A673 (cell line): ENCODE measurements at regions not wholly inside any gene's neighbourhood (a gene's known extent, or its start where the extent isn't known, plus 50 kb on each side); places are given as distances from the start of the nearest gene placed in this dataset.

ENCODE experiments used
- EZH2 ChIP-seq: fragments of 200-600 bp; sonication (generic); IDR thresholded peaks from 2 replicates; pipeline ENCODE4 v1.6.1; 2017; ENCODE audit warnings: borderline replicate concordance, low read depth, mild to moderate bottlenecking, mixed read lengths, antibody characterized with exemption, low read length; ENCODE audit not compliant: poor library complexity, severe bottlenecking
- TF ChIP-seq, protein P1 (sequence below): fragments of 300-800, 200-600 bp; sonication (generic); conservative IDR thresholded peaks from 2 replicates; pipeline ENCODE4 v1.5.1; 2017; ENCODE audit warnings: low read depth, mild to moderate bottlenecking, antibody characterized with exemption, low read length, moderate library complexity, mixed read lengths

DNA sequence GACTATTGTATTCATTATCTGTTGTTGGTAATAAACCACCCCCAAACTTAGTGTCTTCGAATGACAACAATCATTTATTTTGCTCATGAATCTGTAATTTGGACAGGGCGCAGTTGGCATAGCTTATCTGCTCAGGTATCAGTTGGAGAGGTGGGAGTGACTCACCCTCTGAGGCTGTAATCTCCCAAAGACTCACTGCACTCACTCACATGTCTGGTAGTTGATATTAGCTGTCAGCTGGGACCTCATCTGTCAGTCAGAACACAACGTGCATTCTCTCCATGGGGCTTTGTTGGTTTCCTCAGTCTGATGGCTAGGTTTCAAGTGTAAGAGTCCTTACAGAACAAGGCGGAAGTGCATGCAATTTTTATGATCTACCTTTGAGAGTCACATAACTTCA is 183.5 kb upstream of the PRNP start:
- TF ChIP-seq, protein P1, sequence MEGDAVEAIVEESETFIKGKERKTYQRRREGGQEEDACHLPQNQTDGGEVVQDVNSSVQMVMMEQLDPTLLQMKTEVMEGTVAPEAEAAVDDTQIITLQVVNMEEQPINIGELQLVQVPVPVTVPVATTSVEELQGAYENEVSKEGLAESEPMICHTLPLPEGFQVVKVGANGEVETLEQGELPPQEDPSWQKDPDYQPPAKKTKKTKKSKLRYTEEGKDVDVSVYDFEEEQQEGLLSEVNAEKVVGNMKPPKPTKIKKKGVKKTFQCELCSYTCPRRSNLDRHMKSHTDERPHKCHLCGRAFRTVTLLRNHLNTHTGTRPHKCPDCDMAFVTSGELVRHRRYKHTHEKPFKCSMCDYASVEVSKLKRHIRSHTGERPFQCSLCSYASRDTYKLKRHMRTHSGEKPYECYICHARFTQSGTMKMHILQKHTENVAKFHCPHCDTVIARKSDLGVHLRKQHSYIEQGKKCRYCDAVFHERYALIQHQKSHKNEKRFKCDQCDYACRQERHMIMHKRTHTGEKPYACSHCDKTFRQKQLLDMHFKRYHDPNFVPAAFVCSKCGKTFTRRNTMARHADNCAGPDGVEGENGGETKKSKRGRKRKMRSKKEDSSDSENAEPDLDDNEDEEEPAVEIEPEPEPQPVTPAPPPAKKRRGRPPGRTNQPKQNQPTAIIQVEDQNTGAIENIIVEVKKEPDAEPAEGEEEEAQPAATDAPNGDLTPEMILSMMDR: no peak
- no peak for TF ChIP-seq EZH2
